Neural crest cell (in vitro differentiated cells): ENCODE measurements at regions not wholly inside any gene's neighbourhood (a gene's known extent, or its start where the extent isn't known, plus 50 kb on each side); places are given as distances from the start of the nearest gene placed in this dataset.
A peak's percentile ranks its signal among the peaks of the same experiment; 100 is the strongest.

Experiments
- DNase-seq: peaks from one replicate; pipeline ENCODE4 v3.0.0; 2021; ENCODE audit warnings: low read depth, mixed read lengths, low spot score
- H3K27ac Mint-ChIP-seq: one replicate; pipeline ENCODE4 v1.8.0; 2021; ENCODE audit warnings: mild to moderate bottlenecking, mixed read lengths; ENCODE audit not compliant: unreplicated experiment
- H3K27me3 Mint-ChIP-seq: 2 replicates; pipeline ENCODE4 v1.8.0; 2021; ENCODE audit warnings: low read depth, mild to moderate bottlenecking, mixed read lengths
- H3K36me3 Mint-ChIP-seq: 2 replicates; pipeline ENCODE4 v1.8.0; 2021; ENCODE audit warnings: low read depth, mild to moderate bottlenecking, mixed read lengths
- H3K4me1 Mint-ChIP-seq: 2 replicates; pipeline ENCODE4 v1.8.0; 2021; ENCODE audit warnings: mixed read lengths
- H3K4me3 Mint-ChIP-seq: one replicate; pipeline ENCODE4 v1.8.0; 2021; ENCODE audit warnings: mild to moderate bottlenecking, mixed read lengths
- H3K9me3 Mint-ChIP-seq: 2 replicates; pipeline ENCODE4 v1.8.0; 2021; ENCODE audit warnings: mixed read lengths
- TF ChIP-seq, protein P1 (sequence below): fragments of 200-600 bp; sonication (generic); conservative IDR thresholded peaks from 2 replicates; pipeline ENCODE4 v1.5.0; 2021; ENCODE audit warnings: antibody characterized with exemption, mild to moderate bottlenecking

DNA sequence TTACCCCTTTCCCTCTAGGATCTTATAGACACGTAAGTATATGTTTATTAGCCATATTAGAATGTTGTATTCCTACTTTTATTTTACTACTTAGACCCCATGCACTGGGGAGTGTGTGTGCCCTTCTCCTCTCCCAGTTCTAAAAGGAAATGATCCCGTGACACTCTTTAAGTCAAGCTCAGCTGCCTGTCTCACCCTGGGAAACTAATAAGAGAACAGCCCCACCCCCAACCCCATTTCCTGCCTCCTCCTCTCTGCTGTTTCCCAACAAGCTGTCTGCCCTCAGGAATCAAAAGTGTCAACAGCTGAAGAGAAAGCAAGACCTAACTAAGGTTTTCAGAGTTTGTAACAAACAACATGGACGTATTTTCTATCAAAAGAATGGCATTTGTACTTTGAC, 92.6 kb upstream of the VAV3 start:
- Mint-ChIP-seq H3K36me3 (no peaks in the 10 kb centered on the region), H3K27me3 (no peaks in the 10 kb centered on the region), H3K4me1 (peaks cover 18% of the 10 kb centered on the region), H3K4me3 (no peak overlapping the region), H3K27ac (peak overlapping the region; percentile 91), H3K9me3 (peaks cover 7% of the 10 kb centered on the region)
- TF ChIP-seq, protein P1, sequence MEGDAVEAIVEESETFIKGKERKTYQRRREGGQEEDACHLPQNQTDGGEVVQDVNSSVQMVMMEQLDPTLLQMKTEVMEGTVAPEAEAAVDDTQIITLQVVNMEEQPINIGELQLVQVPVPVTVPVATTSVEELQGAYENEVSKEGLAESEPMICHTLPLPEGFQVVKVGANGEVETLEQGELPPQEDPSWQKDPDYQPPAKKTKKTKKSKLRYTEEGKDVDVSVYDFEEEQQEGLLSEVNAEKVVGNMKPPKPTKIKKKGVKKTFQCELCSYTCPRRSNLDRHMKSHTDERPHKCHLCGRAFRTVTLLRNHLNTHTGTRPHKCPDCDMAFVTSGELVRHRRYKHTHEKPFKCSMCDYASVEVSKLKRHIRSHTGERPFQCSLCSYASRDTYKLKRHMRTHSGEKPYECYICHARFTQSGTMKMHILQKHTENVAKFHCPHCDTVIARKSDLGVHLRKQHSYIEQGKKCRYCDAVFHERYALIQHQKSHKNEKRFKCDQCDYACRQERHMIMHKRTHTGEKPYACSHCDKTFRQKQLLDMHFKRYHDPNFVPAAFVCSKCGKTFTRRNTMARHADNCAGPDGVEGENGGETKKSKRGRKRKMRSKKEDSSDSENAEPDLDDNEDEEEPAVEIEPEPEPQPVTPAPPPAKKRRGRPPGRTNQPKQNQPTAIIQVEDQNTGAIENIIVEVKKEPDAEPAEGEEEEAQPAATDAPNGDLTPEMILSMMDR: no peak
- no peak for DNase-seq

DNA sequence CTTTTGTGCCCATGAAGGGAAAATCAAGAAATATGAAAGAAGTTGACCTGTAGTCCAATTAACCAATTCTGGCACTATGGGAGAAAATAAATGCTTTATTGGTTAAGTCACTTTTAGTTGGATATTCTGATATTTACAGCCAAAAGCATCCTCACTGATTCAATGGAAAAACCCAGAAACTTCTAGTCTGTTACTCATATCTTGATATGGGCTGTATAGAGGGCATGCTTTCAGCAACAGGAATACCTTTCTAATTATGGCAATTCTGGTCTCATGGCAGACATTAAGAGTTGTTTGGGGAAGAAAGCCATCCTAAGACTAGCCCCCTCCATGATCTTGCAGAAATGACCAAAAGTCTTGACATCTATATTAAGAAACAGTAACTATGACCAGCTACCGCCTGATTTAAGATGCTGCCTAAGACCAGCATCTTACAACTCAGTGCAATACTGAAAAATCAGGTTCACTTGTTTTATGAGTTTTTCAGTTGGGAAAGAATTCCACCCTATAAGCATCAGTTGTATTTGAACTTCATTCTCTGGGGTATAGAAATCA, 91.5 kb upstream of the VAV3 start:
- H3K4me1 Mint-ChIP-seq: peaks cover 18% of the 10 kb centered on the region
- no peak overlapping the region for H3K4me3 Mint-ChIP-seq

DNA sequence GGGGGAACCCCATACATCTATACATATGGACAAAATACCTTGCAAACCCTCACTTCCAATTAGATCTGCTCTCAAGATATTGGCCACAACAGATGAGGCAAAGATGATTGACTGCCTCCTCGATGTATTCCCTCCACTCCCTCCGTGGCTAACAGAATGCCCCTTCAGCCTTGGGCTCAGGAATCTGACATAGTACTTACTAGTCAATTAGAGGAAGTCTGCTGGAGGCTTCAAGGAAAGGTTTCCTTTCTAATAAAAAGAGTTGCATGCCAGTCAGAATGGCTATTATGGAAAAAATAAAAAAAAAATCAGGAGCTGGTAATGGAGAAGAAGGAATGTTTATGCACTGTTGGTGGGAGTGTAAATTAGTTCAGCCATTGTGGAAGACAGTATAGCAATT, 90.4 kb upstream of the VAV3 start:
- no peak overlapping the region for H3K27ac Mint-ChIP-seq
- no peaks in the 10 kb centered on the region for H3K27me3 Mint-ChIP-seq
- TF ChIP-seq, protein P1: no peak
- peaks cover 3% of the 10 kb centered on the region for H3K9me3 Mint-ChIP-seq
- no peaks in the 10 kb centered on the region for H3K36me3 Mint-ChIP-seq
- peaks cover 18% of the 10 kb centered on the region for H3K4me1 Mint-ChIP-seq
- no peak overlapping the region for H3K4me3 Mint-ChIP-seq
- DNase-seq: no peak

More for the DNA sequence above, 91.5 kb upstream of the VAV3 start:
- Mint-ChIP-seq H3K36me3 (no peaks in the 10 kb centered on the region), H3K27me3 (no peaks in the 10 kb centered on the region), H3K9me3 (peaks cover 3% of the 10 kb centered on the region), H3K27ac (no peak overlapping the region)
- DNase-seq: no peak
- TF ChIP-seq, protein P1: no peak

DNA sequence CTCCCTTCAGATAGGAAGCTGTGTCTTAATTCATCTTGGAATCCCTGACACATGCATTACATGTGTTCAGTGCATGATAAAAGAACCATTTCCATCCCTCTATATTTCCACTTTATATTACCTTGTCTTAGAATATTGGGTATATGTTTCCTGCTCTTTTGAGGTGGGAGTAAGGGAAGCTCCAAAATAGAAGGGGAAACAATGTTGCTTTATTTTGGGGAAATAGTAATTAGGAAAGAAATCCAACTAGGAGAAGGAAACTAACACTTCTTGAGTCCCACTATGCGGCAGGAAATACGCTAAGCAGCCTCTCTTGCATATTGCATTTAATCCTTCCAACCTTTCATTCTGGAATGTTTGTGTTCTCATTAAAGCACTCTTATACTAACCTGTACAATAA, 89.4 kb upstream of the VAV3 start:
- peaks cover 3% of the 10 kb centered on the region for H3K9me3 Mint-ChIP-seq
- H3K4me1 Mint-ChIP-seq: peaks cover 18% of the 10 kb centered on the region
- H3K27me3 Mint-ChIP-seq: no peaks in the 10 kb centered on the region
- TF ChIP-seq, protein P1: no peak
- H3K36me3 Mint-ChIP-seq: no peaks in the 10 kb centered on the region
- H3K27ac Mint-ChIP-seq: no peak overlapping the region
- H3K4me3 Mint-ChIP-seq: no peak overlapping the region
- DNase-seq: no peak

DNA sequence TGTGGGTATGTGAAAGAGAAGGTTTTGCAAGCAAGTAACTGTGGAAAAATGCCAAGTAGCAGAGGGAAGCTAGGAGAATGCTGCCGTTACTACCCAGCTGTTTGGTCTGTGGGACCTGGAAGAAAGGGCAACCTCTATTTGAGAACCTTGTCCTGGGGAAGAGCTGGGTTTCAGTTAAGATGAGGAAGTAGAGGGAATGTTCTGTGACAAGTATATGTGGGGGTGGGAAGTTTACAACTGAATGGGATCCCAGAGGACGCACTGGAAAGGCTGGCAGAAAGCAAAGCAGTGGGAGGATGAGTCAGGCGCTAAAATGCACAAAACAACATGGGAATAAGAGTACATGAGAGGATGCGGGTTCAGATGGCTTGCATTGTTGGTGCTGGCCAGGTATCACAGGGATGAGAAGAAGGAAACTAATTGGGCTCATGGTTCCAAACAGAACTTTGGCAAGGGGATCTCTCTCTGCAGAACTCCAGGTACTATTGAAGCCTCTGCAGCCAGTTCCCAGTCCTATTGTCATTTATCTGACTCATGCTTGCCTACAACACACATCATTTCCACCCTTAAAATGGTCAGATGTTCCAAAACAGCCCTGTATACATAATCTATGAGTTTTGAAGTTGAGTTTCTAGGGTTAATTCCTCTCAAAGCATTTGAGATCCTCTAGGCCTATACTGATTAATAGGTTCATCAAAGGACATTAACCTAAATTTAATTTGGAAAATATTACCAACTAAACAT, 88.5 kb upstream of the VAV3 start:
- TF ChIP-seq, protein P1: no peak
- no peaks in the 10 kb centered on the region for H3K36me3 Mint-ChIP-seq

More for the DNA sequence above, 88.5 kb upstream of the VAV3 start:
- no peaks in the 10 kb centered on the region for H3K9me3 Mint-ChIP-seq
- H3K27me3 Mint-ChIP-seq: no peaks in the 10 kb centered on the region
- H3K27ac Mint-ChIP-seq: no peak overlapping the region
- peaks cover 18% of the 10 kb centered on the region for H3K4me1 Mint-ChIP-seq
- DNase-seq: no peak
- no peak overlapping the region for H3K4me3 Mint-ChIP-seq
